CD4-positive, alpha-beta T cell (primary cell): ENCODE measurements at regions not wholly inside any gene's neighbourhood (a gene's known extent, or its start where the extent isn't known, plus 50 kb on each side); places are given as distances from the start of the nearest gene placed in this dataset.

Source experiments
- ATAC-seq: fragments of 200-7000 bp; cut with Tn5 transposase; one replicate; pipeline ENCODE4 v1.10.0; 2022; ENCODE audit warnings: mild to moderate bottlenecking; ENCODE audit not compliant: poor library complexity
- CTCF ChIA-PET: fragments of 350-600 bp; sonication (Branson Sonifier 250); formaldehyde crosslinking; loops from one replicate; lab custom pipeline; 2021; ENCODE audit warnings: antibody characterized with exemption, inconsistent platforms; lab: Charles Lee
- POLR2A ChIA-PET: fragments of 350-600 bp; sonication (Branson Sonifier 250); formaldehyde crosslinking; loops from one replicate; lab custom pipeline; 2021; ENCODE audit warnings: antibody characterized with exemption, inconsistent platforms; lab: Charles Lee
- DNase-seq, 14 experiments: peaks; one replicate each; pipeline ENCODE4 v3.0.0-alpha.2; 2013 to 2020; ENCODE audit warnings: mixed read lengths in 2 of 14
- H3K27ac ChIP-seq, 2 donors: one replicate each; pipeline versions ENCODE4 v1.5.1 to v1.7.0; 2013; ENCODE audit warnings: low read length in 2 of 2, low read depth in 1 of 2, mild to moderate bottlenecking in 1 of 2
- H3K27me3 ChIP-seq, 2 experiments: 1 replicate in 1 of 2; 2 replicates in 1 of 2; pipeline versions ENCODE4 v1.6.1 to v1.7.0; 2013; ENCODE audit warnings: low read length in 2 of 2, control low read depth in 1 of 2, mild to moderate bottlenecking in 1 of 2, moderate library complexity in 1 of 2; ENCODE audit not compliant: insufficient read depth in 2 of 2, control insufficient read depth in 1 of 2
- H3K36me3 ChIP-seq: one replicate; pipeline ENCODE4 v1.6.1; 2013; ENCODE audit warnings: low read length, control low read depth; ENCODE audit not compliant: insufficient read depth
- H3K4me1 ChIP-seq: one replicate; pipeline ENCODE4 v1.6.1; 2013; ENCODE audit warnings: low read length, control low read depth; ENCODE audit not compliant: insufficient read depth
- H3K4me3 ChIP-seq: one replicate; pipeline ENCODE4 v1.5.1; 2013; ENCODE audit warnings: mild to moderate bottlenecking, low read length, moderate library complexity
- H3K9me3 ChIP-seq, 2 experiments: 1 replicate in 1 of 2; 2 replicates in 1 of 2; pipeline versions ENCODE4 v1.6.1 to v1.7.0; 2013; ENCODE audit warnings: low read length in 2 of 2, mild to moderate bottlenecking in 2 of 2, control low read depth in 1 of 2, moderate library complexity in 1 of 2; ENCODE audit not compliant: control insufficient read depth in 1 of 2, insufficient read depth in 1 of 2
- H3K27ac Mint-ChIP-seq: one replicate; pipeline ENCODE4 v1.8.0; 2020; ENCODE audit warnings: mixed read lengths
- H3K27me3 Mint-ChIP-seq: one replicate; pipeline ENCODE4 v1.8.0; 2021; ENCODE audit warnings: mixed read lengths
- H3K36me3 Mint-ChIP-seq: one replicate; pipeline ENCODE4 v1.8.0; 2021; ENCODE audit warnings: low read depth, mixed read lengths
- H3K4me1 Mint-ChIP-seq: one replicate; pipeline ENCODE4 v1.8.0; 2021; ENCODE audit warnings: low read depth, mixed read lengths
- H3K4me3 Mint-ChIP-seq: one replicate; pipeline ENCODE4 v1.8.0; 2020; ENCODE audit warnings: mild to moderate bottlenecking, mixed read lengths
- H3K9me3 Mint-ChIP-seq: one replicate; pipeline ENCODE4 v1.8.0; 2020; ENCODE audit warnings: mixed read lengths
- intact Hi-C, 2 experiments: fragments of 100-400 bp; cut with DNase I in 1 of 2; cut with micrococcal nuclease in 1 of 2; formaldehyde crosslinking; loops; one replicate each; pipeline versions ENCODE4 v1.15.1 to v1.9.0; 2023 to 2025; cut with DNase I, micrococcal nuclease
- TF ChIP-seq, protein P1 (sequence below): fragments of 200-600 bp; IDR thresholded peaks from one replicate; pipeline ENCODE4 v1.8.0; 2022; ENCODE audit warnings: antibody characterized with exemption, mild to moderate bottlenecking

DNA sequence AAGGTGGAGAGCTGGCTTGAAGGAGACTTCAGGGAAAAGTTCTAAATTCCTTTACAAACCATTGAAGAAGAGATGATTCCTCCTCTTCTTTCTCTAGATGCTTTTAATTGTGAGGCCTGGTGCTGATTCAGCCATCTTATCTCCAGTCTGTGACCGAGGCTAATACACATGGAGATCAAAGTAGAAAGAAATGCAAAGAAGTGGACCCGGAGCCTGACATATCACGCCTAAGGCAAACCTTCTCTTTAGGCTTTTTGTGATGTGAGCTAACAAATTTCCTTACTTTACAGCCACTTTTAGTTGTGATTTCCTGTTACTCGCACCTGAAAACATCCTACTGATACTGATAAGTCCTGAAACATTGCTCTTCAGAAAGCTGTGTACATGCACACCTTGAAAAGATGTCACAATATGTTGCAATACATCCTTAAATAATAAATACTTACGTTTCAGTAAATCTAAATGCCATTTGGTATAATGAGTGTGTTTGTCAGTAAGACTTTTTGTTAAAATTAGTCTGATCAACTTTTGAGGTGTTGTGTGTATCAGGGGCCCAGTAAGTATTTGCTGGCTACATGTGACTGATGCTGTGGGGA, 192.4 kb downstream of the BAMBI start:
- H3K27me3 Mint-ChIP-seq: no peaks in the 10 kb centered on the region
- CTCF ChIA-PET: no interaction called here
- Histone ChIP-seq H3K4me1 (no peaks in the 10 kb centered on the region), H3K4me3 (no peak overlapping the region), H3K27me3 (no peaks in the 10 kb centered on the region), H3K36me3 (no peaks in the 10 kb centered on the region), H3K9me3 (no peaks in the 10 kb centered on the region), H3K27ac (no peak overlapping the region)
- POLR2A ChIA-PET: no interaction called here
- no peaks in the 10 kb centered on the region for H3K4me1 Mint-ChIP-seq
- no peaks in the 10 kb centered on the region for H3K9me3 Mint-ChIP-seq
- ATAC-seq (no peak), DNase-seq (no peak)
- H3K27ac Mint-ChIP-seq: no peak overlapping the region
- TF ChIP-seq, protein P1, sequence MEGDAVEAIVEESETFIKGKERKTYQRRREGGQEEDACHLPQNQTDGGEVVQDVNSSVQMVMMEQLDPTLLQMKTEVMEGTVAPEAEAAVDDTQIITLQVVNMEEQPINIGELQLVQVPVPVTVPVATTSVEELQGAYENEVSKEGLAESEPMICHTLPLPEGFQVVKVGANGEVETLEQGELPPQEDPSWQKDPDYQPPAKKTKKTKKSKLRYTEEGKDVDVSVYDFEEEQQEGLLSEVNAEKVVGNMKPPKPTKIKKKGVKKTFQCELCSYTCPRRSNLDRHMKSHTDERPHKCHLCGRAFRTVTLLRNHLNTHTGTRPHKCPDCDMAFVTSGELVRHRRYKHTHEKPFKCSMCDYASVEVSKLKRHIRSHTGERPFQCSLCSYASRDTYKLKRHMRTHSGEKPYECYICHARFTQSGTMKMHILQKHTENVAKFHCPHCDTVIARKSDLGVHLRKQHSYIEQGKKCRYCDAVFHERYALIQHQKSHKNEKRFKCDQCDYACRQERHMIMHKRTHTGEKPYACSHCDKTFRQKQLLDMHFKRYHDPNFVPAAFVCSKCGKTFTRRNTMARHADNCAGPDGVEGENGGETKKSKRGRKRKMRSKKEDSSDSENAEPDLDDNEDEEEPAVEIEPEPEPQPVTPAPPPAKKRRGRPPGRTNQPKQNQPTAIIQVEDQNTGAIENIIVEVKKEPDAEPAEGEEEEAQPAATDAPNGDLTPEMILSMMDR: no peak
- intact Hi-C loops: no loop called here
- H3K36me3 Mint-ChIP-seq: no peaks in the 10 kb centered on the region
- H3K4me3 Mint-ChIP-seq: no peak overlapping the region

DNA sequence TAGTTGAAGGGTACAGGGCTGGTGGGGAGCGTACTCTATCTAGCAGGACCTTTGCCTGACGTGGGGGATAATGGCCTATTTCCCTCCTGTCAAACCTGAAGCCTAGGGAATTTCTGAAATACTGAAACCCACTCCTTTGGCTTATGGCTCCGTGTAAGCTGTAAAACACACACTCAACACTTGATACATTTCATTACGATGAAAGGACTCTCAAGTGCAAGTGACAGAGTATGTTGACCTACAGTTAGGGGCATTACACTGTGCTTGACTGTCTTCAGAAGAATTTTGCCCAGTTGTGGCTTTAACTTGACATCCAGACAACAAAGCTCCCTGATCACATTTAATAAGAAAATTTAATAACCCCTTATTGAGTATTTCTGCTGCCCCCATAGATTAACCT, 194.3 kb downstream of the BAMBI start:
- Histone ChIP-seq H3K4me1 (no peaks in the 10 kb centered on the region), H3K9me3 (no peaks in the 10 kb centered on the region), H3K4me3 (no peak overlapping the region), H3K27ac (no peak overlapping the region), H3K36me3 (no peaks in the 10 kb centered on the region), H3K27me3 (no peaks in the 10 kb centered on the region)
- no peak for DNase-seq
- CTCF ChIA-PET: no interaction called here
- Mint-ChIP-seq H3K36me3 (no peaks in the 10 kb centered on the region), H3K4me3 (no peak overlapping the region), H3K9me3 (no peaks in the 10 kb centered on the region), H3K27me3 (no peaks in the 10 kb centered on the region), H3K27ac (no peak overlapping the region), H3K4me1 (no peaks in the 10 kb centered on the region)
- intact Hi-C loops: no loop called here
- no peak for ATAC-seq
- TF ChIP-seq, protein P1: no peak
- POLR2A ChIA-PET: no interaction called here

DNA sequence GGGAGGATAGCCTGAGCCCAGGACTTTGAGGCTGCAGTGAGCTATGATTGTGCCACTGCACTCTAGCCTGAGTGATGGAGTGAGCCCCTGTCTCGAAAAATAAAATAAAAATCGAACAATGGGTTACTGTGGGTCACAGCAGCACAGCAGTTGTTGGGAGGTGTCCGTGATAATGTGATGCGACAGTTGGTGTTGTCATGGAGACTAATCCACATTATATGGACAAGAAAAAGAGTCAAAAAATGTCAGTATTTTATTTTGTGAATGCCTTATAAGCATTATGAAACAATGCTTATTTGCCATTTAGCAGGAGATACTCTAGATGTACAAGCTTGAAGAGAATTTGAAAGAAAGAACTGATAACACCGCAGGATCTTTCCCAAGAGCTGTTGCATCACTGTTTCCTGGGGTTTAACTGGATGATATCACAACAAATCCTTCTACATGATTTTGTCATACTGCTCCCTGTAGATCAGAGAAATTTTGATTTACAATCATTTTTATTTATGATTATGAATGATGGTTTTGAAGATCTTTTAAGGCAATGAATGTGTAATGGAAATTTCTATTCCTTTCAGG, 195.4 kb downstream of the BAMBI start:
- Histone ChIP-seq H3K36me3 (no peaks in the 10 kb centered on the region), H3K4me1 (no peaks in the 10 kb centered on the region), H3K4me3 (no peak overlapping the region), H3K9me3 (no peaks in the 10 kb centered on the region), H3K27me3 (no peaks in the 10 kb centered on the region), H3K27ac (no peak overlapping the region)
- DNase-seq (no peak), ATAC-seq (no peak)
- Mint-ChIP-seq H3K4me1 (no peaks in the 10 kb centered on the region), H3K36me3 (no peaks in the 10 kb centered on the region), H3K4me3 (no peak overlapping the region), H3K27me3 (no peaks in the 10 kb centered on the region), H3K27ac (no peak overlapping the region), H3K9me3 (no peaks in the 10 kb centered on the region)
- TF ChIP-seq, protein P1: no peak
- ChIA-PET POLR2A (interaction anchor here (0.6 kb wide), 1 partner anchor 82 kb away, joined by 3 read pairs; no protein-coding TSS in a partner anchor), CTCF (interaction anchor here (0.6 kb wide), 1 partner anchor 60 kb away, joined by 3 read pairs; no protein-coding TSS in a partner anchor)
- intact Hi-C loops: no loop called here
